ENCODE measurements at regions not wholly inside any gene's neighbourhood (a gene's known extent, or its start where the extent isn't known, plus 50 kb on each side); places are given as distances from the start of the nearest gene placed in this dataset.

- TF ChIP-seq, protein P1, sequence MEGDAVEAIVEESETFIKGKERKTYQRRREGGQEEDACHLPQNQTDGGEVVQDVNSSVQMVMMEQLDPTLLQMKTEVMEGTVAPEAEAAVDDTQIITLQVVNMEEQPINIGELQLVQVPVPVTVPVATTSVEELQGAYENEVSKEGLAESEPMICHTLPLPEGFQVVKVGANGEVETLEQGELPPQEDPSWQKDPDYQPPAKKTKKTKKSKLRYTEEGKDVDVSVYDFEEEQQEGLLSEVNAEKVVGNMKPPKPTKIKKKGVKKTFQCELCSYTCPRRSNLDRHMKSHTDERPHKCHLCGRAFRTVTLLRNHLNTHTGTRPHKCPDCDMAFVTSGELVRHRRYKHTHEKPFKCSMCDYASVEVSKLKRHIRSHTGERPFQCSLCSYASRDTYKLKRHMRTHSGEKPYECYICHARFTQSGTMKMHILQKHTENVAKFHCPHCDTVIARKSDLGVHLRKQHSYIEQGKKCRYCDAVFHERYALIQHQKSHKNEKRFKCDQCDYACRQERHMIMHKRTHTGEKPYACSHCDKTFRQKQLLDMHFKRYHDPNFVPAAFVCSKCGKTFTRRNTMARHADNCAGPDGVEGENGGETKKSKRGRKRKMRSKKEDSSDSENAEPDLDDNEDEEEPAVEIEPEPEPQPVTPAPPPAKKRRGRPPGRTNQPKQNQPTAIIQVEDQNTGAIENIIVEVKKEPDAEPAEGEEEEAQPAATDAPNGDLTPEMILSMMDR (IDR thresholded peaks at IDR 0.05; ENCODE audit: low read depth, low read length), result no peak
- no peak for DNase-seq (ENCODE audit: extremely low read depth, low read depth)
These were observed 65.7 kb upstream of the NEUROD1 start for GRCh38 chr2:181745796-181746540.

GRCh38 chr2:181746844-181747243, 66.5 kb upstream of the NEUROD1 start:
- TF ChIP-seq, protein P1 (IDR thresholded peaks at IDR 0.05; ENCODE audit: low read depth, low read length), result no peak
- DNase-seq (ENCODE audit: extremely low read depth, low read depth), result no peak

GRCh38 chr2:181750305-181750704, 70.0 kb upstream of the NEUROD1 start:
- TF ChIP-seq, protein P1 (IDR thresholded peaks at IDR 0.05; ENCODE audit: low read depth, low read length), result no peak
- DNase-seq (ENCODE audit: extremely low read depth, low read depth), result no peak

- TF ChIP-seq, protein P1 (IDR thresholded peaks at IDR 0.05; ENCODE audit: low read depth, low read length), result no peak
- DNase-seq (ENCODE audit: extremely low read depth, low read depth), result no peak
These were observed 71.1 kb upstream of the NEUROD1 start for GRCh38 chr2:181751266-181752030.

DNA sequence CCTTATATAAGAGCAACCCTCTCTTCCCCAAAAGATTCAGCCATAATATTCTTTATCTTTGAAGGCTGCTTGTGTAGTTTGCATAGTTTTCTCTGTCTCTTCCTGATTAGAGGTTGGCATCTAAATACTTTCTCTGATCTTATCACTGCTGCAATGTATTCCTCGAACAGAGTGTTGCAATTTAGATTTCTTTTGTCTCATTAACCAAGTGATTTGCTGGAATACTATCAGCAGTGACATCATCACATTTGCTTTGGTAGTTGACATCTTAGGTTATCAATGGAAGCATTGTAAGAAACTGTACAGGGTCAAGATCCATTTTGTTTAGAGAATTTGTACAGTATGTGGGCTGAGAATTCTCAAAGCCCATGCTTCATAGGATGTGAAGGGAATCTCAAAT, 72.0 kb upstream of the NEUROD1 start:
- DNase-seq (ENCODE audit: extremely low read depth, low read depth), result no peak
- TF ChIP-seq, protein P1 (IDR thresholded peaks at IDR 0.05; ENCODE audit: low read depth, low read length), result no peak

DNA sequence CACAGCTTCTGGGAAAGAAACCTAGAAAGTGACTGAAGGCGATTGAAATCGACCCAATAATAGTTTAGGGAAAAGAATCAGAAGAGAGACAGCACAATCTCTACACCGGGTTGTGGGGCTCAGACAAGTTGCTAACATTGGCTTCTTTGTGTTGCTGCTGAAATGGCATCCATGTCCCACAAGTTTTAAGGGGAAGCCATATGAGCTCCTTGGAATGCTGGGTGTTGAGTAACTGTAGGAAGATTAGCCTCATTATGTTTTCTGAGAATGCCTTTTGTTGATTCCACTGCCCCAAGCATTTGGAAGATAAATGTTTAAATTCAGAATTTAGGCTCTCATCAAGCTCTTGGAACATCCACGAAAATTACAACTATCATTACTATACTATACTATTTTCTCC, 73.4 kb upstream of the NEUROD1 start:
- TF ChIP-seq, protein P1 (IDR thresholded peaks at IDR 0.05; ENCODE audit: low read depth, low read length), result no peak
- no peak for DNase-seq (ENCODE audit: extremely low read depth, low read depth)

DNA sequence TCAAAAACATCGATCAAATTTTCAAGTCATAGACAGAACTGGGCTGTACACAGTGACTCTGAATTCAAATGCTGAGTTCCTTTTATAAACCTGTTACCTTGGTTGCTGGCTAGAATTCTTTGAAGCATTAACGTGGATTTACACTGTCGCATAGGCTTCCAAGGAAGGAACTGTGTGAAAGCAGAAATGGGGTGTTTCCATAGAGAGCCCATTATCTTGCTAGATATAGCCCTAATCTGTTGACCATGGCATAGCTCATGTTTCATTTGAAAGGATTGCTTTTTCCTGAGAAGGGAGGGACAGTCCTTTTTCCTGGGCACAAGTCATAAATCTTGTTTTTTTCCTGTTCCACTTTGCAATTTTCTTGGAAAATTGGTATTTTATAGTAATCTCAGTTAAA, 73.8 kb upstream of the NEUROD1 start:
- DNase-seq (ENCODE audit: extremely low read depth, low read depth), result no peak
- TF ChIP-seq, protein P1 (IDR thresholded peaks at IDR 0.05; ENCODE audit: low read depth, low read length), result no peak

Measured in AG09319 (cell line).